GM06990 (cell line): ENCODE measurements at regions not wholly inside any gene's neighbourhood (a gene's known extent, or its start where the extent isn't known, plus 50 kb on each side); places are given as distances from the start of the nearest gene placed in this dataset.

ENCODE experiments used
- DNase-seq: peaks from one replicate; pipeline ENCODE4 v3.0.0-alpha.2; 2011; ENCODE audit not compliant: insufficient read length; ENCODE audit errors: extremely low read depth
- H3K27me3 ChIP-seq: replicated peaks from 2 replicates; pipeline ENCODE4 v1.6.0; 2011; ENCODE audit warnings: low read length; ENCODE audit not compliant: control insufficient read depth, insufficient read depth
- H3K36me3 ChIP-seq: 2 replicates; pipeline ENCODE4 v1.5.1; 2011; ENCODE audit warnings: low read length; ENCODE audit not compliant: control insufficient read depth, insufficient read depth
- H3K4me3 ChIP-seq: replicated peaks from 2 replicates; pipeline ENCODE4 v1.5.1; 2011; ENCODE audit warnings: low read depth, mild to moderate bottlenecking, control low read depth, low read length
- TF ChIP-seq, protein P1 (sequence below): IDR thresholded peaks from 2 replicates; pipeline ENCODE4 v1.5.1; 2011; ENCODE audit warnings: low read length, control low read depth, mild to moderate bottlenecking, inconsistent platforms; ENCODE audit not compliant: insufficient read depth, poor library complexity, severe bottlenecking

DNA sequence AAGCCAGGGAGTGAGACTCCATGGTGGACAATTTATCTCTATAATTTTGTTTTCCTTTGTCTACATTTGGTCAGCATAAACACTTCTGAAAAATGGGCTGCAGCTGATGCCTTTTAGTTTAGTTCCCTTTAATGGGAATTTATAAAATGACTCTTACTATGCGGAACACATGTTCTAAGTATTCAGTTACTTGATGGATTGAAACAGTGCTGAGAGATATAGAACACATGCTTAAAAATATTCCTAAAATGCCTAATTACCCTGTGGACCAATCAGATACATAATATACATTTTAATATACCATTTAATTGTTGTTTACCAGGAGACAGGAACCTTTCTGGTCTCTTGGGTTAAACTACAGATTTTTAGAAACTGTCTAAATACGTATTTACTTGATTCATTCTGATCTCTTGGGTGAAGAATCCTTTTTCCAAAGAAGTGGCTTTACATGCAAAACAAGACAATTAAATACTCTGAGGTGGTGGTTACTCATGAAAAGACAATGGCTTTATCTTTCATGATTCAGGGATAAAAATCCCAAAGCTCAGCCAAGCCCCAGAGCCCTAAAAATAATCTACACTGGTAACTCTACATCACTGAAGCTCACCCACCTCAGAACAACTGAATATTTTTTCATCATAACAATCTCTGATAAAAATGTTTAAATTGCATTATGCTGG is 128.1 kb upstream of the SERTAD2 start:
- TF ChIP-seq, protein P1, sequence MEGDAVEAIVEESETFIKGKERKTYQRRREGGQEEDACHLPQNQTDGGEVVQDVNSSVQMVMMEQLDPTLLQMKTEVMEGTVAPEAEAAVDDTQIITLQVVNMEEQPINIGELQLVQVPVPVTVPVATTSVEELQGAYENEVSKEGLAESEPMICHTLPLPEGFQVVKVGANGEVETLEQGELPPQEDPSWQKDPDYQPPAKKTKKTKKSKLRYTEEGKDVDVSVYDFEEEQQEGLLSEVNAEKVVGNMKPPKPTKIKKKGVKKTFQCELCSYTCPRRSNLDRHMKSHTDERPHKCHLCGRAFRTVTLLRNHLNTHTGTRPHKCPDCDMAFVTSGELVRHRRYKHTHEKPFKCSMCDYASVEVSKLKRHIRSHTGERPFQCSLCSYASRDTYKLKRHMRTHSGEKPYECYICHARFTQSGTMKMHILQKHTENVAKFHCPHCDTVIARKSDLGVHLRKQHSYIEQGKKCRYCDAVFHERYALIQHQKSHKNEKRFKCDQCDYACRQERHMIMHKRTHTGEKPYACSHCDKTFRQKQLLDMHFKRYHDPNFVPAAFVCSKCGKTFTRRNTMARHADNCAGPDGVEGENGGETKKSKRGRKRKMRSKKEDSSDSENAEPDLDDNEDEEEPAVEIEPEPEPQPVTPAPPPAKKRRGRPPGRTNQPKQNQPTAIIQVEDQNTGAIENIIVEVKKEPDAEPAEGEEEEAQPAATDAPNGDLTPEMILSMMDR, result no peak
- H3K4me3 ChIP-seq, result no peak overlapping the region
- no peaks in the 10 kb centered on the region for H3K27me3 ChIP-seq
- no peak for DNase-seq
- no peaks in the 10 kb centered on the region for H3K36me3 ChIP-seq

DNA sequence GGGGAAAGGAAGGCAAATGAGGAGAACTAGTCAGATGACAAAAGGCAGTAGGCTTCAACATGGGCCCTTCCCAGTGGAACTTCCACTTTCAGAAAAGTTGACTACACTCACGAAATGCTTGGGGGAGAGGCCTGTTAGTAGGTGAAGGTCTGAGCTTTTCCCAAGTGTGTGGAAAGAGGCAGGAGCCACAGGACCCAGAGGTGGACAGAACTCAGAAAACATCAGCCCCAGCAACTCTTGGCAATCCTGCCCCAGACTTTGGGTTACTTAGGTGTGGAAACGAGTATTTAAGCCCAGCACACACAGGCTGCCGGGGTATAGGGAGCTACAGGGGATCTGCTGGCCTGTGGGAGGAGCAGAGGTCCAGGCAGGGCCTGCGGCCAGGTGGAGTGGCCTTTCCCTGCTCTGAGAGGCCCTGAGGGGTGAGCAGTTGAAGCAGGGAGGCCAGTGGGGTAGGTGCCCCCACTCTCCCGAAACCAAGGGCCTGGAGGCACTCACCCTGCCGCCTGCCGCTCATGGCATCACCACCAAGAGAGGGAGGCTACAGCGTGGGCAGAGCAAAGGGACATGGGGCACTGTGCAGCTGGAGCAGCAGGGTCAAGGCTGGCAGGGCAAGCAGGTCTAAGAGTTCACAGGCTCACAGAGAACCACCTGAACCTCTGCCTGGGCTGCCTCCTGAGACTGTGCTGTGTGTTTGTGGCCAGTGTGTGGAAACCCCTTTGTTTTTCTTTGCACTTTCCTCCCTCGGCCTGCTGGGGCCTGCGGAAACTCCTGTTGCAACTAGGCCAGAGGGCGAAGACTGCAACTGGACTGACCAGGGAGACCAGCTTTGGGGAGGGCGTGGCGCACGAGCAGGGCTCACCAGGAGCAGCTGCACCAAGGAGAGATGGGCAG is 130.7 kb upstream of the SERTAD2 start:
- H3K36me3 ChIP-seq, result no peaks in the 10 kb centered on the region
- DNase-seq, result no peak
- H3K27me3 ChIP-seq, result no peaks in the 10 kb centered on the region
- no peak overlapping the region for H3K4me3 ChIP-seq
- TF ChIP-seq, protein P1, result no peak

DNA sequence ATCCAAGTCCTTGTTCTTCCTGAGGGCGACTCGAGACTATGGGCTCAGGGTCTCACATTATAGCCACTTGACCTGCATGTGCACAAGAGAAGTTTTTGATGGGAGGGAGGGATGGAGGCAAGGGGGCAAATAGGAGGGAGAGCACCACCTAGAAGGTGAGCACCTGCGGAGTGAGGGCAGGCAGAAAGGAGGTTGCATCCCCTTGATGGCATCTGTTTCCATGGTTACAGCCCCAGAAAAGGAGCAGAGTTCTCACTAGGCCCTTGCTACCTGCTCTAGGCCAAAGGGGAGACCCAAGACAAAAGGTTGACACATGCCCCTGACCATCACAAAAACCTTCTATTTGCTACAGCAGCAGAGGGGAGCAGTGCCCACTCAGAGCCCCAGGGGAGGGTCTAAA is 131.5 kb upstream of the SERTAD2 start:
- Histone ChIP-seq H3K4me3 (no peak overlapping the region), H3K27me3 (no peaks in the 10 kb centered on the region)
- TF ChIP-seq, protein P1, result no peak

DNA sequence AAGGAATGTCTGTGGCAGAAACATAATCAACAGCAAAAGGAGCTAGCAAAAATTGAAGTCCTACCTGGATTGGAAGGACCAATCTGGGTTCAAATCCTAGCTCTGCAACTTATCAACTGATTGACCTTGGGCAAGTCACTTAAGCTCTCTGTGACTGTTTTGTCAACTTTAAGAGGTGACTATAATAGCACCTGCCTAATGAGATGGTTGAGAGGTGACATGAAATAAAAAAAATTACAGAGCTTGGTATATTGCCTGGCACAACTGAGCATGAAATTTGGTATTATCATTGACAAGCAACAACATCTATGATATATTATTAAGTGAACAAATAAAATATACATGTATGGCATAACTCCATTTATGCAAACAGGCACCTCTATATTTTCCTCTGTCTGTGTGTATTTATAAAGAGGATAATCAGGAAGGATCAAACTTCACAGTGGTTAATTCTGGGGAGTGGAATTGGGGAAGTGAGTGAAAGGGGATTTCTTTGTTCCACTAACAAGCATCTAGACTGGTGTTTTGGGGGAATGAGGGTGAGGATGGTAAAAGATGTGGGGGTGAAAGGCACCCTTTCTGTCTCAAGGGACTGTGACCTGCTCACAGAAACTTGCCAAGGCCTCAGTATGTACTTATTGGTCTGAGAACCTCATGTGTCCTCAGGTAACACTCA is 132.8 kb upstream of the SERTAD2 start:
- no peaks in the 10 kb centered on the region for H3K27me3 ChIP-seq
- DNase-seq, result no peak
- TF ChIP-seq, protein P1, result no peak
- H3K36me3 ChIP-seq, result no peaks in the 10 kb centered on the region
- no peak overlapping the region for H3K4me3 ChIP-seq

More for the DNA sequence above, 131.5 kb upstream of the SERTAD2 start:
- no peaks in the 10 kb centered on the region for H3K36me3 ChIP-seq
- no peak for DNase-seq

- no peak for DNase-seq
- Histone ChIP-seq H3K36me3 (no peaks in the 10 kb centered on the region), H3K27me3 (no peaks in the 10 kb centered on the region), H3K4me3 (no peak overlapping the region)
- TF ChIP-seq, protein P1, result no peak
These were observed 133.3 kb upstream of the SERTAD2 start for GRCh38 chr2:64787019-64787365.
